ENCODE measurements at regions not wholly inside any gene's neighbourhood (a gene's known extent, or its start where the extent isn't known, plus 50 kb on each side); places are given as distances from the start of the nearest gene placed in this dataset.

DNA sequence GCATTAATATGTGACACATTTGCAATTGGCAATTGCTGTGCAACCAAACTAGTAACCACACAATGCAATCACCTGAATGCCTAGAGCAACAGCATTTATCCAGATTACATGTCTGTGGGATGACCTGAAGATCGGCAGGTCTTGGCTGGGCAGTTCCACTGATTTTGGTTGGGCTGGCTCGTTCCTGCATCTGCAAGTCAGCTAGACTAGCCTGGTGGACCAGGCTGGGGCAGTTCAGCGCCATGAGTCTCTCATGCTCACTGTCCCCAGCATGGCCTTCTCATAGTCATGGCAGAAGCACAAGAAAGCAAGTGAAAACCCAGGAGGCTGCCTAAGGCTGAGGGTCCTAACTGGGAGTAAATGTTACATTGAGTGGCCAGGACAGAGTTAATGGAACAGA, 229.1 kb upstream of the TSHZ3 start:
- Mint-ChIP-seq H3K27ac (ENCODE audit: unreplicated experiment) (no peak overlapping the region), H3K9me3 (ENCODE audit: unreplicated experiment) (no peaks in the 10 kb centered on the region), H3K4me3 (ENCODE audit: unreplicated experiment) (no peak overlapping the region), H3K4me1 (ENCODE audit: unreplicated experiment) (peaks cover 11% of the 10 kb centered on the region), H3K36me3 (ENCODE audit: low read depth, unreplicated experiment) (no peaks in the 10 kb centered on the region), H3K27me3 (ENCODE audit: unreplicated experiment) (no peaks in the 10 kb centered on the region)
- no peak for DNase-seq (ENCODE audit: low spot score)
- TF ChIP-seq, protein P1, sequence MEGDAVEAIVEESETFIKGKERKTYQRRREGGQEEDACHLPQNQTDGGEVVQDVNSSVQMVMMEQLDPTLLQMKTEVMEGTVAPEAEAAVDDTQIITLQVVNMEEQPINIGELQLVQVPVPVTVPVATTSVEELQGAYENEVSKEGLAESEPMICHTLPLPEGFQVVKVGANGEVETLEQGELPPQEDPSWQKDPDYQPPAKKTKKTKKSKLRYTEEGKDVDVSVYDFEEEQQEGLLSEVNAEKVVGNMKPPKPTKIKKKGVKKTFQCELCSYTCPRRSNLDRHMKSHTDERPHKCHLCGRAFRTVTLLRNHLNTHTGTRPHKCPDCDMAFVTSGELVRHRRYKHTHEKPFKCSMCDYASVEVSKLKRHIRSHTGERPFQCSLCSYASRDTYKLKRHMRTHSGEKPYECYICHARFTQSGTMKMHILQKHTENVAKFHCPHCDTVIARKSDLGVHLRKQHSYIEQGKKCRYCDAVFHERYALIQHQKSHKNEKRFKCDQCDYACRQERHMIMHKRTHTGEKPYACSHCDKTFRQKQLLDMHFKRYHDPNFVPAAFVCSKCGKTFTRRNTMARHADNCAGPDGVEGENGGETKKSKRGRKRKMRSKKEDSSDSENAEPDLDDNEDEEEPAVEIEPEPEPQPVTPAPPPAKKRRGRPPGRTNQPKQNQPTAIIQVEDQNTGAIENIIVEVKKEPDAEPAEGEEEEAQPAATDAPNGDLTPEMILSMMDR (IDR thresholded peaks at IDR 0.05; ENCODE audit: unreplicated experiment), result no peak

DNA sequence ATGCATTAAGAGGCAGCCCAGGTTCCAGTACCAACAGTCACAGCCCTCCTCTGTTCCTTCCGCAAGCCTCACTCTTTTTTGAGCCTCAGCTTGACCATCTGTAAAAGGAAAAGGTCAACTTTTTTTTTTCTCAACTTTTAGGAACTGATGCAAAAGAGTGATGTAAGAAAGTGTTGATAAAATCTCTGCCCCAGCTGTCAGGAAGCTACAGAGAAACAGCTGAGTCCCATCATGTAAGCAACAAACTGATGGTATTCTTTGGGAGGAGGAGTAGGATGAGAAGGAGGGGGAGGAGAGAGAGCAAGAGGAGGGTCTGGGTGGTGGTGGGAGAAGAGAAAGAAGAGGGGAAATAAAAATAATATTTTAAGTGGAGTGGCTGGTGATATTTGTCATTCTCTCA, 233.9 kb upstream of the TSHZ3 start:
- Mint-ChIP-seq H3K27me3 (ENCODE audit: unreplicated experiment) (no peaks in the 10 kb centered on the region), H3K4me1 (ENCODE audit: unreplicated experiment) (peaks cover 9% of the 10 kb centered on the region), H3K27ac (ENCODE audit: unreplicated experiment) (peak overlapping the region; percentile 67), H3K36me3 (ENCODE audit: low read depth, unreplicated experiment) (no peaks in the 10 kb centered on the region), H3K9me3 (ENCODE audit: unreplicated experiment) (no peaks in the 10 kb centered on the region), H3K4me3 (ENCODE audit: unreplicated experiment) (no peak overlapping the region)
- DNase-seq (ENCODE audit: low spot score), result no peak
- TF ChIP-seq, protein P1 (IDR thresholded peaks at IDR 0.05; ENCODE audit: unreplicated experiment), result no peak

DNA sequence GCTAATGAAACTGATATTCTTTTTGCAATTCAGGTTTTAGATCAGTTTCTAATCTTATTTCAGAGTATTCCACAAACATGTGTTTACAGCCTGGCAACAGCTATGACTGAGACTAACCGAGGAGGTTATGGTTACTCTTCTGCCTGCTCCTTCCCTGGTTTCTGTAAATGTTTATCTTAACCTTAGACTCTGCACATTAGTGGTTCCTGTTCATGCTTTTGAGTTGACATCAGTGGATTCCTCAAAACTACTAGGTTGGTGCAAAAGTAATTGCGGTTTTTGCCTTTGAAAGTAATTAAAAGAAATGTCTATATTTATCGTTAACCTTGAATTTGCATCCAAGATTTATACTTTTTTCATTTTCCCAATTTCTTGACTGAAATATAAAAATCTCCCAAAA, 237.0 kb upstream of the TSHZ3 start:
- no peaks in the 10 kb centered on the region for H3K9me3 Mint-ChIP-seq (ENCODE audit: unreplicated experiment)
- H3K27me3 Mint-ChIP-seq (ENCODE audit: unreplicated experiment), result no peaks in the 10 kb centered on the region
- TF ChIP-seq, protein P1 (IDR thresholded peaks at IDR 0.05; ENCODE audit: unreplicated experiment), result no peak
- no peaks in the 10 kb centered on the region for H3K36me3 Mint-ChIP-seq (ENCODE audit: low read depth, unreplicated experiment)
- DNase-seq (ENCODE audit: low spot score), result no peak
- H3K4me1 Mint-ChIP-seq (ENCODE audit: unreplicated experiment), result peaks cover 8% of the 10 kb centered on the region
- H3K27ac Mint-ChIP-seq (ENCODE audit: unreplicated experiment), result no peak overlapping the region
- H3K4me3 Mint-ChIP-seq (ENCODE audit: unreplicated experiment), result no peak overlapping the region

DNA sequence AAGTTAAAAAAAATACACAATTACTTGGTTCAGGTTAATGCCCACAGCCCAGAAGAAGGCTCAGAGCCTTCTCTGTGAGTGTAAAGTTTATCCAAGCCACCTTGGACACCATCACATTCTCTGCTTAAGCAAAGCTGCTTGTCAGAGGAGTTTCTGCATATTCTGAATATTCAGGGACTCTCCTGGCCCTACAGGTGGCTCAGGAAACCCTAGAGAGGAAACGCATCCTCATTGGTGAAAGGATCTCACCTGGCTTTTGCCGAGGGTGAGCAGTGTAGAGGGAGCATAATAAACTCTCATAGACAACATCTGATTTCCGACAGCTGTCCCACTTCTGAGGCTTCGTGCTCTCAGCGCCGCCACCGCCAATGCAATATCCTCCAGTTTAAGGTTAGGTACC, 239.9 kb upstream of the TSHZ3 start:
- H3K4me3 Mint-ChIP-seq (ENCODE audit: unreplicated experiment), result no peak overlapping the region
- TF ChIP-seq, protein P1 (IDR thresholded peaks at IDR 0.05; ENCODE audit: unreplicated experiment), result no peak

DNA sequence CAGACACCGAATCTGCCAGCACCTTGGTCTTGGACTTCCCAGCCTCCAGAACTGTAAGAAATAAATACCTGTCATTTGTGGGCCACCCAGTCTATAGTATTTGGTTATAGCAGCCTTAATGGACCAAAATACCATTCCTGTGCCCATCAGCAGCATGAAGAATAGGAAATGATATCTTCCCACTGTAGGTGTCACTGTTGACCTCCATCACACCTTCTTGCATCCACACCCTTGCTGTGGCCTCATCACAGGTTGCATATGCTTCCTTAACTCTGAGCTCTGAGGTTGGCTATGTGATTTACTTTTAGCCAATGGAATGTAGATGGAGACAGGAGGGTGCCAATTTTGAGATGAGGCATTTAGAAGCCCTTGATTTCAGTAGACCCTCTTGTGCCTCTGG, 242.0 kb upstream of the TSHZ3 start:
- Mint-ChIP-seq H3K27me3 (ENCODE audit: unreplicated experiment) (no peaks in the 10 kb centered on the region), H3K36me3 (ENCODE audit: low read depth, unreplicated experiment) (no peaks in the 10 kb centered on the region), H3K4me1 (ENCODE audit: unreplicated experiment) (no peaks in the 10 kb centered on the region), H3K27ac (ENCODE audit: unreplicated experiment) (no peak overlapping the region), H3K9me3 (ENCODE audit: unreplicated experiment) (no peaks in the 10 kb centered on the region), H3K4me3 (ENCODE audit: unreplicated experiment) (no peak overlapping the region)
- DNase-seq (ENCODE audit: low spot score), result no peak
- TF ChIP-seq, protein P1 (IDR thresholded peaks at IDR 0.05; ENCODE audit: unreplicated experiment), result no peak

More for the DNA sequence above, 239.9 kb upstream of the TSHZ3 start:
- Mint-ChIP-seq H3K27me3 (ENCODE audit: unreplicated experiment) (no peaks in the 10 kb centered on the region), H3K4me1 (ENCODE audit: unreplicated experiment) (no peaks in the 10 kb centered on the region), H3K9me3 (ENCODE audit: unreplicated experiment) (no peaks in the 10 kb centered on the region), H3K36me3 (ENCODE audit: low read depth, unreplicated experiment) (no peaks in the 10 kb centered on the region), H3K27ac (ENCODE audit: unreplicated experiment) (no peak overlapping the region)
- no peak for DNase-seq (ENCODE audit: low spot score)

All from endothelial cell (in vitro differentiated cells).